B cell (primary cell): ENCODE measurements at regions not wholly inside any gene's neighbourhood (a gene's known extent, or its start where the extent isn't known, plus 50 kb on each side); places are given as distances from the start of the nearest gene placed in this dataset.

Experiments used
- ATAC-seq: fragments of 200-7000 bp; cut with Tn5 transposase; one replicate; pipeline ENCODE4 v1.10.0; 2021; ENCODE audit warnings: low read depth, mild to moderate bottlenecking, moderate number of reproducible peaks, moderate library complexity
- CTCF ChIA-PET: fragments of 350-600 bp; sonication (Branson Sonifier 250); formaldehyde crosslinking; loops from one replicate; lab custom pipeline; 2021; ENCODE audit warnings: antibody characterized with exemption, inconsistent platforms; lab: Charles Lee
- POLR2A ChIA-PET: fragments of 350-600 bp; sonication (Branson Sonifier 250); formaldehyde crosslinking; loops from one replicate; lab custom pipeline; 2021; ENCODE audit warnings: antibody characterized with exemption; lab: Charles Lee
- DNase-seq: peaks from one replicate; pipeline ENCODE4 v3.0.0; 2013
- H2AFZ ChIP-seq: 2 replicates; pipeline ENCODE4 v1.6.1; 2012; ENCODE audit warnings: mild to moderate bottlenecking, low read depth, low read length; ENCODE audit not compliant: insufficient read depth, poor library complexity, severe bottlenecking
- H3K27ac ChIP-seq, 2 donors: 1 replicate in 1 of 2; 2 replicates in 1 of 2; pipeline ENCODE4 v1.5.1; 2012 to 2013; ENCODE audit warnings: low read length in 2 of 2, mild to moderate bottlenecking in 2 of 2, moderate library complexity in 1 of 2
- H3K27me3 ChIP-seq, 4 experiments: fragments of 200-600 bp in 1 of 4; sonication (generic) in 1 of 4; replicated peaks in 1 of 4; 1 replicate in 2 of 4; 2 replicates in 2 of 4; pipeline versions ENCODE4 v1.6.1 to v1.7.0; 2013 to 2016; ENCODE audit warnings: low read length in 3 of 4, mild to moderate bottlenecking in 2 of 4, mixed read lengths in 1 of 4, moderate library complexity in 1 of 4; ENCODE audit not compliant: insufficient read depth in 4 of 4, control insufficient read depth in 3 of 4; ENCODE audit errors: control extremely low read depth in 1 of 4
- H3K36me3 ChIP-seq, 2 experiments: replicated peaks in 1 of 2; 1 replicate in 1 of 2; 2 replicates in 1 of 2; pipeline versions ENCODE4 v1.6.1 to v1.7.1; 2013; ENCODE audit warnings: low read length in 1 of 2; ENCODE audit not compliant: insufficient read depth in 2 of 2, control insufficient read depth in 1 of 2; ENCODE audit errors: control extremely low read depth in 1 of 2, extremely low read depth in 1 of 2
- H3K4me1 ChIP-seq, 2 donors: fragments of 200-600 bp in 1 of 2; sonication (generic) in 1 of 2; 1 replicate in 1 of 2; 2 replicates in 1 of 2; pipeline versions ENCODE4 v1.5.1 to v1.6.1; 2013 to 2017; ENCODE audit warnings: low read length in 2 of 2; ENCODE audit not compliant: control insufficient read depth in 2 of 2, insufficient read depth in 2 of 2
- H3K4me2 ChIP-seq: replicated peaks from 2 replicates; pipeline ENCODE3; 2012; ENCODE audit warnings: mild to moderate bottlenecking, low read depth, low read length; ENCODE audit not compliant: poor library complexity, severe bottlenecking
- H3K4me3 ChIP-seq, 5 experiments: fragments of 200-600 bp in 1 of 5; sonication (generic) in 1 of 5; 1 replicate in 3 of 5; 2 replicates in 2 of 5; pipeline versions ENCODE4 v1.5.1 to v1.7.0; 2011 to 2016; ENCODE audit warnings: low read length in 4 of 5, mild to moderate bottlenecking in 4 of 5, low read depth in 2 of 5, control low read depth in 1 of 5, moderate library complexity in 1 of 5; ENCODE audit not compliant: insufficient read depth in 1 of 5; ENCODE audit errors: control extremely low read depth in 1 of 5, extremely low read depth in 1 of 5
- H3K79me2 ChIP-seq: fragments of 200-600 bp; sonication (generic); one replicate; pipeline ENCODE4 v1.6.0; 2016; ENCODE audit warnings: low read length; ENCODE audit not compliant: control insufficient read depth, insufficient read depth
- H3K9ac ChIP-seq: fragments of 200-600 bp; sonication (generic); 2 replicates; pipeline ENCODE4 v1.6.1; 2017; ENCODE audit warnings: mild to moderate bottlenecking, low read length, moderate library complexity
- H3K9me3 ChIP-seq, 3 donors: one replicate each; pipeline versions ENCODE4 v1.6.1 to v1.7.1; 2013; ENCODE audit warnings: low read length in 2 of 3; ENCODE audit not compliant: control insufficient read depth in 2 of 3, insufficient read depth in 1 of 3; ENCODE audit errors: control extremely low read depth in 1 of 3
- H4K20me1 ChIP-seq: 2 replicates; pipeline ENCODE4 v1.6.0; 2012; ENCODE audit warnings: mild to moderate bottlenecking, low read length; ENCODE audit not compliant: insufficient read depth, control insufficient read depth, poor library complexity, severe bottlenecking
- H3K27ac Mint-ChIP-seq: one replicate; pipeline ENCODE4 v1.8.0; 2021; ENCODE audit warnings: mixed read lengths
- H3K27me3 Mint-ChIP-seq: one replicate; pipeline ENCODE4 v1.8.0; 2021; ENCODE audit warnings: mixed read lengths
- H3K4me1 Mint-ChIP-seq: one replicate; pipeline ENCODE4 v1.8.0; 2021; ENCODE audit warnings: mixed read lengths
- H3K4me3 Mint-ChIP-seq: one replicate; pipeline ENCODE4 v1.8.0; 2021; ENCODE audit warnings: mixed read lengths
- H3K9me3 Mint-ChIP-seq: one replicate; pipeline ENCODE4 v1.8.0; 2022; ENCODE audit warnings: mixed read lengths; ENCODE audit not compliant: insufficient read depth
- EZH2 ChIP-seq: IDR thresholded peaks from 2 replicates; pipeline ENCODE4 v1.6.1; 2012; ENCODE audit warnings: borderline replicate concordance, low read depth, mild to moderate bottlenecking, moderate library complexity, low read length; ENCODE audit not compliant: insufficient read depth, poor library complexity, severe bottlenecking
- WGBS: methylation state at CpG from one replicate; pipeline ENCODE4 v1.1.5; 2013; ENCODE audit warnings: missing lambda C conversion rate; ENCODE audit not compliant: insufficient coverage; 5-methylcytosine and 5-hydroxymethylcytosine counted together
- intact Hi-C: fragments of 100-400 bp; cut with micrococcal nuclease; formaldehyde crosslinking; loops from one replicate; pipeline ENCODE4 v1.10.0; 2022
- TF ChIP-seq, protein P1 (sequence below): fragments of 200-600 bp; IDR thresholded peaks from one replicate; pipeline ENCODE4 v1.8.0; 2022; ENCODE audit warnings: antibody characterized with exemption, mild to moderate bottlenecking

DNA sequence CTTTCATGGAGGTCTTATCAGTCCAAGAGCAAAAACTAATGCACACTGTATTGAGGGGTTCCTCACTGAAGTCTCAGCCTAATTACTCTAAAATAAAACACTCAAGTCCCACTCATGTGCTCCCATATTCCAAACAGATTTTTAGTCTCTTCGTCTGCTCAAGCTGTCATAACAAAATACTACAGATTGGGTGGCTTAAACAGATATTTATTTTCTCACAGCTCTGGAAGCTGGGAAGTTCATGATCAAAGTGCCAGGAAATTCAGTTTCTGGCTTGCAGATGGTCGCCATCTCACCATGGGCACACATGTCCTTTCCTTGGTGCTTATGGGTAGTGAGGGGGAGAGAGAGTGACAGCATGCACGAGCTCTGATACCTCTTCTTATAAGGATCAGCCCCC, 147.5 kb downstream of the ANXA2 start:
- no peaks in the 10 kb centered on the region for H3K4me1 ChIP-seq
- ChIA-PET CTCF (no interaction called here), POLR2A (no interaction called here)
- Mint-ChIP-seq H3K4me1 (no peaks in the 10 kb centered on the region), H3K9me3 (no peaks in the 10 kb centered on the region), H3K27me3 (peaks cover 20% of the 10 kb centered on the region), H3K4me3 (no peak overlapping the region), H3K27ac (no peak overlapping the region)
- ATAC-seq (no peak), DNase-seq (no peak)
- intact Hi-C loops: no loop called here
- no peaks in the 10 kb centered on the region for H3K36me3 ChIP-seq
- no peaks in the 10 kb centered on the region for H4K20me1 ChIP-seq
- no peaks in the 10 kb centered on the region for H3K9me3 ChIP-seq
- no peak overlapping the region for H3K27ac ChIP-seq
- no peak overlapping the region for H2AFZ ChIP-seq
- no CpG with 5 or more reads among the region's 3 CpGs for WGBS
- TF ChIP-seq, protein P1, sequence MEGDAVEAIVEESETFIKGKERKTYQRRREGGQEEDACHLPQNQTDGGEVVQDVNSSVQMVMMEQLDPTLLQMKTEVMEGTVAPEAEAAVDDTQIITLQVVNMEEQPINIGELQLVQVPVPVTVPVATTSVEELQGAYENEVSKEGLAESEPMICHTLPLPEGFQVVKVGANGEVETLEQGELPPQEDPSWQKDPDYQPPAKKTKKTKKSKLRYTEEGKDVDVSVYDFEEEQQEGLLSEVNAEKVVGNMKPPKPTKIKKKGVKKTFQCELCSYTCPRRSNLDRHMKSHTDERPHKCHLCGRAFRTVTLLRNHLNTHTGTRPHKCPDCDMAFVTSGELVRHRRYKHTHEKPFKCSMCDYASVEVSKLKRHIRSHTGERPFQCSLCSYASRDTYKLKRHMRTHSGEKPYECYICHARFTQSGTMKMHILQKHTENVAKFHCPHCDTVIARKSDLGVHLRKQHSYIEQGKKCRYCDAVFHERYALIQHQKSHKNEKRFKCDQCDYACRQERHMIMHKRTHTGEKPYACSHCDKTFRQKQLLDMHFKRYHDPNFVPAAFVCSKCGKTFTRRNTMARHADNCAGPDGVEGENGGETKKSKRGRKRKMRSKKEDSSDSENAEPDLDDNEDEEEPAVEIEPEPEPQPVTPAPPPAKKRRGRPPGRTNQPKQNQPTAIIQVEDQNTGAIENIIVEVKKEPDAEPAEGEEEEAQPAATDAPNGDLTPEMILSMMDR: no peak
- TF ChIP-seq EZH2: no peak
- H3K9ac ChIP-seq: no peak overlapping the region
- no peak overlapping the region for H3K4me2 ChIP-seq
- H3K27me3 ChIP-seq: peaks cover 0 to 5% (median 0%) of the 10 kb centered on the region in 4 experiments
- H3K79me2 ChIP-seq: no peaks in the 10 kb centered on the region
- no peak overlapping the region for H3K4me3 ChIP-seq

- no peak for TF ChIP-seq EZH2
- TF ChIP-seq, protein P1: no peak
- H3K9me3 ChIP-seq: no peaks in the 10 kb centered on the region
- Mint-ChIP-seq H3K9me3 (no peaks in the 10 kb centered on the region), H3K4me3 (no peak overlapping the region), H3K27ac (no peak overlapping the region), H3K27me3 (peaks cover 20% of the 10 kb centered on the region), H3K4me1 (no peaks in the 10 kb centered on the region)
- intact Hi-C loops: no loop called here
- ATAC-seq (no peak), DNase-seq (no peak)
- no peaks in the 10 kb centered on the region for H4K20me1 ChIP-seq
- H3K4me3 ChIP-seq: no peak overlapping the region
- no CpG with 5 or more reads among the region's 6 CpGs for WGBS
- H3K27ac ChIP-seq: no peak overlapping the region
- no peaks in the 10 kb centered on the region for H3K79me2 ChIP-seq
- CTCF ChIA-PET: no interaction called here
- no peaks in the 10 kb centered on the region for H3K4me1 ChIP-seq
- POLR2A ChIA-PET: no interaction called here
- no peak overlapping the region for H3K9ac ChIP-seq
- H2AFZ ChIP-seq: no peak overlapping the region
- no peak overlapping the region for H3K4me2 ChIP-seq
- no peaks in the 10 kb centered on the region for H3K36me3 ChIP-seq
- H3K27me3 ChIP-seq: peaks cover 0 to 5% (median 0%) of the 10 kb centered on the region in 4 experiments
Observed at GRCh38 chr15:60251300-60252070, 146.3 kb downstream of the ANXA2 start.
